GM18505 (cell line): ENCODE measurements at regions not wholly inside any gene's neighbourhood (a gene's known extent, or its start where the extent isn't known, plus 50 kb on each side); places are given as distances from the start of the nearest gene placed in this dataset.

ENCODE experiments used
- ATAC-seq: cut with Tn5 transposase; IDR thresholded peaks from one replicate; pipeline ENCODE4 v1.9.1; 2021; ENCODE audit not compliant: unreplicated experiment
- POLR2A ChIP-seq: IDR thresholded peaks from 4 replicates; pipeline ENCODE4 v1.6.1; 2011; ENCODE audit warnings: borderline replicate concordance; ENCODE audit not compliant: insufficient read depth, insufficient read length; ENCODE audit errors: extremely low read depth

DNA sequence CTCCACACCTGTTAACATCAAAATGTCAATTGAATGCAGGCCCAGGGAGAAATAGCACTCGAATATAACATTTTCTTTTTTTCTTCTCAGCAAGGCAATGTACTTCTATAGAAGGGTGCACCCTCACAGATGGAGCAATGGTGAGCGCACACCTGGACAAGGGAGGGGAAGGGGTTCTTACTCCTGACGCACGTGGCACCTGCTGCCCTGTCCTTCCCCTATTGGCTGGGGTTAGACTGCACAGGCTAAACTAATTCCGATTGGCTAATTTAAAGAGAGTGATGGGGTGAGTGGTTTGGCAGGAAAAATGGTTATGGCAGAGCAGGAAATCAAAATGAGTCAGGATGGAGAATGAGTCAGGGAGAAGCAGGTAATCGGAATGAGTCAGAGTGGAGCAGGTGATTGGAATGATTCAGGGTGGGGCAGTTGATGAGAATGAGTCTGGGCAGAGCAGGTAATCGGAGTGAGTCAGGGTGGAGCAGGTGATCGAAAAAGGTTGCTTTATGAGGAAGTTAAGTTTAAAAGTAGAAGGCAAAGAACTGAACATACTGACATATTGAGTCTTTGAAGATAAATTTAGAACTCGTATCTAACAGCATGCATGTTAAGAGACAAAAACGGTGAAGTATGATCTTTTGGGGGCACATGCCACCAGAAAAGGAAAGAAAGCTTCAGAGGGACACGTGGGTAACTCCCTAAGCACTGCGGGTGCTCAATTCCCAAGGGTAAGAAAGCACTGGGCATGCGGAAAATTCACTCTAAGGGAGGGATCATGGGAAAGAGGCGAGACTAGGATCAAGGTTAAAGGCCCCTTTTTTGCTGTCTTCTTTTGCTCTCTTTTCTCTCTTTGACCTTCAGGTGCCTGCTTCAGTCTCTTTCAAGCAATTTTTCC is 72.9 kb upstream of the GALNT15 start:
- TF ChIP-seq POLR2A, result no peak
- ATAC-seq, result no peak

DNA sequence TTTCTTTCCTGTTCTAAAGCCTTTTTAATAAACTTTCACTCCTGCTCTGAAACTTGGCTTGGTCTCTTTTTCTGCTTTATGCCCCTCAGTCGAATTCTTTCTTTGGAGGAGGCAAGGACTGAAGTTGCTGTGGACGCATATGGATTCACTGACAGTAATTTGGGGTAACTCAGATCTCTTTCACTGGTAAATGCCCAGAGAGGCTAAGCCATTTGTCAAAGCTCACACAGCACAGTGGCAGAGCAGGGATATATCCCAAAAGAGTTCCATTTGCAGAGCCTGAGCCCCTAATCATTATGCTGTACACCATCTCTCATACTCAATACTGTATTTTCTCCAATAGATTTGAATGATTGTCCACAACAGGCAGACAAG is 72.3 kb upstream of the GALNT15 start:
- ATAC-seq, result no peak
- no peak for TF ChIP-seq POLR2A

DNA sequence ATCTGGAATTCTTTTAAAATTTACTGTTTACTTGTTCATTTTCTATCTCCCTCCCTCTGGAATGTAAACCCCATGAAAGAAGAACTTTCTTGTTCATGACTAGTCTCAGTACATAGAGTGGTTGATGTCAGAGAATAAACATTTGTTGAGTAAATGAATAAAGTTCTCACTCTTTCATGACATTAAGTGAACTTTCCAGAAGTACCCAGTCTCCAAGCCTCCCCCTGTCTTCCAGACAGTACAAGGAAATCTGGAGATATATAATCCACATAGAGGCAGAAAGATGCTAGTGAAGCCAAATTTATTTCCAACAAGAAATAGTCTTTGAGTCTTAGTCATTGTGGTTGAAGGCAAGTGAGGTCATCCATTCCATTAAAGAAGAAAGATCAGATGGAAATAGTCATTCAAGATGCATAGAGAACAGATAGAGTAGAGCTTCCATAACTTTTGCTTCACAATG is 71.5 kb upstream of the GALNT15 start:
- TF ChIP-seq POLR2A, result no peak
- no peak for ATAC-seq

DNA sequence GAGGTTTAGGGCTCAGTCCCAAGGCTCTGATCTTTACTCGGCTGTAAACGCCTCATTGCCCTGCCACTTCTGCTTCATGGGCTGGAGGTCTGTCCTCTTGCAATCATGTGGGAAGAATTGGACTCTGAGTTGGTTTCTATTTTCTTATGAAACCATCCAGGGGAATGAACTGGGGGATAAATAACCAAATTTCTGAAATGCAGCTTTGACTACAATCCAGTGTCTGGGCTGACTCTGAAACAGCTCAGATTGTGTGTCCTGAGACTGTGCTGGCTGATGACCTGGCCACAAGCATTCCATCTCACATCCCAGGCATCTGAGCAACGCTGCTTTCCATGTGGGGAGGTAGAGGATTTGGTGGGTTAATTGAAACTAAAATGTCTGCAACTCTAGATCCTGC is 71.0 kb upstream of the GALNT15 start:
- TF ChIP-seq POLR2A, result no peak
- no peak for ATAC-seq

DNA sequence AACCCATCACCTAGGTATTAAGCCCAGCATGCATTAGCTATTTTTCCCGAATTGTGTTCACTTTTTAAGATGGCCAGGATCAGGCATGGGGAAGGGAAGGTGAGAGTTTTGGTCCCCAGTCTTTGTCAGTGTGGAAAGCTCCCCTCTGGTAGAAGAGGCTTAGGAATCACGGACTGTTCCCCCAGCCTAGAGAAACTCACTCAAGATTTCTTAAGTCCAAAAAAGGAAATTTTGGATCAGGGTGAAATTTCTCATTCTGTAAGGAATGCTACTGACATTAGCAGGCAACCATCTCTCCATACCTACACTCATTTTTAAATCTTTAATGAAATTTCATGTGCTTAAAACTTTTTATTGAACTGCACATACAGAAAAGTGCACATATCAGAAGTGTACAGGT is 70.3 kb upstream of the GALNT15 start:
- TF ChIP-seq POLR2A, result no peak
- ATAC-seq, result no peak

DNA sequence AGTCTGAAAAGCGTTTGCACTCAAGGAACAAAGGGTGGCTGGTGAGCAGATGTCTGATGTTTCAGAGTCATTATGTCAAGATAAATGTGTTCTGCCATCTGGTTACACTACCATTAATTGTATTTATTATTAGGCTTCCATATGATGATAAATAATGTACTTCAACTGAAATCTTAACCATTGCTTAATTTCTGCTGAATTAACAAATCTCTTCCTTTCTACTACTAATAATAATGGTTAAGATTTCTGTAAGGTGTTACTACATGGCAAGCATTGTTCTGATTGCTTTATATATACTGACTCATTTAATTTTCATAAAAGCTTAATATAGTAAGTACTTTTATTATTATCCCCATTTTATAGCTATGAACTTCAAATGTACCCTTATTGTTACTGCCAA is 68.4 kb upstream of the GALNT15 start:
- no peak for ATAC-seq
- no peak for TF ChIP-seq POLR2A

DNA sequence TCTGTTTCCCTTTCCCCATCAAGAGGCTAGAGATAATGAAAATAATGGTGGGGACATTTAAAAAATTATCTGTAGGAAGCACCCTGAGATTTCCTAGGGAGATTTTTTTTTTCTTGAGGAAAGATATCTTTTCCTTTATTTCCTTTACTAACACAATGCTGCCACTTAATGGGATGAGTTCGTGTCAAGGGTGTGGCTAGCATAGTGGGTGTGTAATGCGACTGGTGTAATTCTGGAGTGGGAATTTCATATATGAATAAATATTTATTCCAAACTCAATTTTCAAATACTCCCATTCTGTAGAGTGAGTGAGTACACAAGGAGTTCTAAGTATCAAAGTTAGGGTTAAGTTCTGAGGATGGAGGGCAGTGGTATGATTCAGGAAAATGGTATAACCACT is 66.1 kb upstream of the GALNT15 start:
- ATAC-seq, result no peak
- TF ChIP-seq POLR2A, result no peak

DNA sequence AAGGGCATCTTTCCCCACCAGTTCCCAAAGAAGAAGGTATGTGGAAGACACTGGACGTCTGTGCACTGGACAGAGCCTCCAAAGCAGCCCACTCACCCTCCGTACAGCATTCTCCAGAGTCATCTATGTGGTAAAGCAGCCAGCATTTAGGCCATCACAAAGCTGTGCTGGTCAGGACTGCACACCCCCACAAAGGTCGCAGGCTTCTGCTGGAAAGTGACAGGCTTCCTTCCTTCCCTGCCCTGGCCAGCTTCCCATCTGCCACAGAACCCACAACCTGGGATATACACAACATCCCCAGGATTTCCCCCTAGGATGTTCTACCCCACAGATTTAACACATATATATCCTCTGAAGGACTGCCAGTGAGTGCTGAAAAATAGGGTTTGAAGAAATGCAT is 64.6 kb upstream of the GALNT15 start:
- no peak for ATAC-seq
- TF ChIP-seq POLR2A, result no peak

DNA sequence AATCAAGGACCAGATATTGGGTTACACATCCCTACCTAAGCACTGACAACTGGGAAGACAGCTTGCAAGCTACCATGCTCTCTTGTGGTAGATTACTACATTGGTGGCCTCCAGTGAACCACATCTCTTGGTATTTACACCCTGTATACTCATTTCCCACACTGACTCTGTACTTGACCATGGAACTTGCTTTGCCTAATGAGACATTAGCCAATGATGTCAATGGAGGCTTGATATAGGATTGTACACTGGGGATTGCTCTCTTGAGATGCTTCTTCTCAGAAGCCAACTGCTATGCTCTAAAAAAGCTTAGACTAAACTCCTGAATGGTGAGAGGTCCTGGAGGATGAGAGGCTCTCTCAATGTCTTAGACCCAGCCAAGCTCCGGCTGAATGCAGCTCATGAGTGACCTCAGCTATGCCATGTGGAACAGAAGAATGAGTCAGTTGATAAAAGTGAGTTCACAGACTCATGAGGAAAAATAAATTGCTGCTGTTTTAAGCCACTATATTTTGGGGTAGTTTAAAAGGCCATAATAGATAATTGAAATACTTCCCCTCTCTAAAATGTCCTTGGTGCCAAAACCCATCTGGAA is 61.5 kb upstream of the GALNT15 start:
- TF ChIP-seq POLR2A, result no peak
- ATAC-seq, result no peak

DNA sequence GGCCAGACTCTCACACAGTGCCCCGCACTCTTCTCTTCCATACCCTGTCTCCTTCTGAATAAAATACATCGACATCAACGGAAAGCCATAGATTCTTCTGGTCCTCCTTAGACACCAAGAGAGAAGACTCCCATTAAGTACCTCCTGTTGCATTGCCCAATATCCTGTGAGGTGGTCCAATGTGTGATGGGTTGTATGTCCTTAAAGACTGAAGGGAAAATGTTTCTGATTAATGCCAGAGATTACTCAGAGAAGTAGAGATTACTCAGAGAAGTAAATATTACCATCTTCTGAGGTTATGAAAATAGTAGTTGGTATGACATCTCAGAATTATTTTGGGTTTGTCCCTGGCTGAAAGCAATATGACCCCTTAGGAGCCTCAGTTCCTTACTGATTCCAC is 60.8 kb upstream of the GALNT15 start:
- ATAC-seq, result no peak
- no peak for TF ChIP-seq POLR2A

DNA sequence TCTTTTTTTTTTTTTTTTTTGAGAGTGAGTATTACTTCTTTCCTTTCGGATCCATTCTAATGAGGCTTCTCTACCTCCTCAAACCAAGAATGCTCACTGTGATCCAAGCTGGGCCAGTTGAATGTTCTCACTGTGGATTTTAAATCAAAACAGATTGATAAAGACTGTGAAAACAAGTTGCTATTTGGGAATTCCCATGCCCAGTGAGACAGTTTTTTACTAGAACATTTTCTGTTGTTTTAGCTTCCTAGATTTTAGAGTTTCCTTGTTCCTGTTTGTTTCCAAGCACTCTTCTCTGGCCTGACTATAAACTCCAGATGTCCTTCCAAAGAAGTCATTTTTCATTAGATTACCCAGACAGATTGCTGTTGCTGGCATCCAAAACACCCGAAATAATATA is 60.1 kb upstream of the GALNT15 start:
- no peak for ATAC-seq
- no peak for TF ChIP-seq POLR2A

DNA sequence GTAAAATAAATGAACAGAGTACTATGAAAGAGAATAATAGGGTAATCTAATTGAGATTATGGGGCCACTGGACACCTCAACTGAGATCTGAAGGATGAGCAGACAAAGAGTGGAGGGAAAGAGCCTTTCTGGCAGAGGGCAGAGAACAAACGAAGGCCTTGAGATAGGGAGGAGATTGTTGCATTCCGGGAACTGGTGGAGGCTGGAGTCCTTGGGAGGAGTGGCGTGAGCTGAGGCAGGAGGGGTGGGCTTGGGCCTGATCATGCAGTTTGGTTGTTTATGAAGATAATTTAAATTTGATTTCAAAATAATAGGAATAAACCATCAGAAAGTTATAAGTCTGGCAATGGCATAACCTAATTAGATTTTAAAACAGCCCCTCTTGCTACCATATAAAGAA is 59.5 kb upstream of the GALNT15 start:
- no peak for TF ChIP-seq POLR2A
- ATAC-seq, result no peak

DNA sequence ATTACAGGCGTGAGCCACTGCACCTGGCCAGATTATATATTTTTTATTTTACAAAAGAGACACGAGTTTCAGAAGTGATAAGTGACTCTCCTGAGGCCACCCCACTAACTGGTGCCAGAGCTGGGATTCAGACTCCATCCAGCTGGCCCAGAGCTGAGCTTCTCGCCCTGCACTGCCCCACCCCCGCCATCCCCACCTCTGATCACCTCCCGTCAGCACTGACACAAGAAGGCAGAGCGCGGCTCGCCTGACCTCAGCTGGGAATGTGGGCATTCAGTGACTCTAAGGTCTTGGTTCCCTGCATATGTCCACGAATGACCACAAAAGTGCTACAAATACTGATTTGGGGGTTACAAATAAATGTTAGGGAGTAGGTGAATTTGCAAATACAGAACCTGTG is 56.1 kb upstream of the GALNT15 start:
- no peak for TF ChIP-seq POLR2A
- ATAC-seq, result no peak

DNA sequence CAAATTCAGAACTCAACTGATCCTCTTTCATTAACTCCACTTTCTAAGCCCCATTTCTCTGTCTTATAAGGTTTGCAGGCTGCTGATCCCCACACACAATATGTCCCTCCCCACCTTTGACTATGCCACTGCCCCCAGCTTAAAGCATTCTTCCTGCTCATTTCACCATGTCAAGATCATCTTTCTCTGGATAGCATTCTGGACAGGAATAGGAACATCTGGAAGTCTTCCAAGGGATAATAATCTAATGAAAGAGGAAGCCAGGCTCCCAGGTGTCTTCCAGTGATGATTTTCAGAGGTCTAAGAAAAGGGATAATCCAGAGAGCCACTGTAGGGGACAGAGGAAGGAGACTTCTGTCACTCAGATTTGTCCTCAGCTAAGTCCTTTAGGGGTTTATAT is 54.6 kb upstream of the GALNT15 start:
- no peak for TF ChIP-seq POLR2A
- ATAC-seq, result no peak
